ENCODE measurements at regions not wholly inside any gene's neighbourhood (a gene's known extent, or its start where the extent isn't known, plus 50 kb on each side); places are given as distances from the start of the nearest gene placed in this dataset.

DNA sequence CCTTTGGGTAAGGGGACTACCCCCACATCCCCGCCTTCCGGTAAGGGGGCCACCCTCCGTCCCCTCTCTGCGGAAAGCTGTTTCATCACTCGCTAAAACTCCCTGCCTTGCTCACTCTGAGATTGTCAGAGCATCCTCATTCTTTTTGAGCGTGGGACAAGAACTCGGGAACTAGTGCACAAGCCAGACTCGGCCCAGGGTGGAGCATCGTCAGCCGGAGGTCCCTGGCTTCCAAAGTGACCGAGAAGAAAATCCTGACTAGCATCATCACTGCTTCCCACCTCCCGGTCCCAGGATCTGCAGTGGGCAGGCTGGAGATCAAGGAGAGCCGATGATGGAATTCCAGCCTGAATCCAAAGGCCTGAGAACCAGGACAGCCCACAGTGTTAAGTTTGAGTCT is 380.3 kb downstream of the SEC14L1 start:
- DNase-seq (ENCODE audit: low read depth) (no peak), FAIRE-seq (no peak)
- Histone ChIP-seq H3K4me3 (ENCODE audit: low read depth, low read length) (no peak overlapping the region), H3K27me3 (ENCODE audit: control insufficient read depth, insufficient read depth, low read length) (no peaks in the 10 kb centered on the region), H3K36me3 (ENCODE audit: control insufficient read depth, insufficient read depth, low read length) (no peaks in the 10 kb centered on the region)
- TF ChIP-seq, protein P1, sequence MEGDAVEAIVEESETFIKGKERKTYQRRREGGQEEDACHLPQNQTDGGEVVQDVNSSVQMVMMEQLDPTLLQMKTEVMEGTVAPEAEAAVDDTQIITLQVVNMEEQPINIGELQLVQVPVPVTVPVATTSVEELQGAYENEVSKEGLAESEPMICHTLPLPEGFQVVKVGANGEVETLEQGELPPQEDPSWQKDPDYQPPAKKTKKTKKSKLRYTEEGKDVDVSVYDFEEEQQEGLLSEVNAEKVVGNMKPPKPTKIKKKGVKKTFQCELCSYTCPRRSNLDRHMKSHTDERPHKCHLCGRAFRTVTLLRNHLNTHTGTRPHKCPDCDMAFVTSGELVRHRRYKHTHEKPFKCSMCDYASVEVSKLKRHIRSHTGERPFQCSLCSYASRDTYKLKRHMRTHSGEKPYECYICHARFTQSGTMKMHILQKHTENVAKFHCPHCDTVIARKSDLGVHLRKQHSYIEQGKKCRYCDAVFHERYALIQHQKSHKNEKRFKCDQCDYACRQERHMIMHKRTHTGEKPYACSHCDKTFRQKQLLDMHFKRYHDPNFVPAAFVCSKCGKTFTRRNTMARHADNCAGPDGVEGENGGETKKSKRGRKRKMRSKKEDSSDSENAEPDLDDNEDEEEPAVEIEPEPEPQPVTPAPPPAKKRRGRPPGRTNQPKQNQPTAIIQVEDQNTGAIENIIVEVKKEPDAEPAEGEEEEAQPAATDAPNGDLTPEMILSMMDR (IDR thresholded peaks at IDR 0.05; ENCODE audit: insufficient read depth, low read length, severe bottlenecking), result no peak

DNA sequence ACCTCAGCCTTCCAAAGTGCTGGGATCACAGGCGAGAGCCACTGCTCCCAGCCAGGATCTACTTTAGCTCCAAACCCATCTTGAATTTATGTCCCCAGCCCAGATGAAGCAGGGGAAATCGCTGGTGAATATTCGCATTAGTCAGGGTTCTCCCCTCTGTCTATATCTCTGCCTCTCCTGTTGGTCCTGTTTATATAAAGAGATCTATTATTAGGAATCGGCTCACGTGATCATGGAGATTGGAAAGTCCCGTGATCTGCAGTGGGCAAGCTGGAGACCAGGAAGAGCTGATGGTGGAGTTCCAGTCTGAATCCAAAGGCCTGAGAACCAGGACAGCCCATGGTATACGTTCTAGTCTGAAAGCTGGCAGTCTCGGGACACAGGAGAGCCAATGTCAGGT is 382.8 kb downstream of the SEC14L1 start:
- DNase-seq (ENCODE audit: low read depth), result no peak
- TF ChIP-seq, protein P1 (IDR thresholded peaks at IDR 0.05; ENCODE audit: insufficient read depth, low read length, severe bottlenecking), result no peak
- no peak for FAIRE-seq

DNA sequence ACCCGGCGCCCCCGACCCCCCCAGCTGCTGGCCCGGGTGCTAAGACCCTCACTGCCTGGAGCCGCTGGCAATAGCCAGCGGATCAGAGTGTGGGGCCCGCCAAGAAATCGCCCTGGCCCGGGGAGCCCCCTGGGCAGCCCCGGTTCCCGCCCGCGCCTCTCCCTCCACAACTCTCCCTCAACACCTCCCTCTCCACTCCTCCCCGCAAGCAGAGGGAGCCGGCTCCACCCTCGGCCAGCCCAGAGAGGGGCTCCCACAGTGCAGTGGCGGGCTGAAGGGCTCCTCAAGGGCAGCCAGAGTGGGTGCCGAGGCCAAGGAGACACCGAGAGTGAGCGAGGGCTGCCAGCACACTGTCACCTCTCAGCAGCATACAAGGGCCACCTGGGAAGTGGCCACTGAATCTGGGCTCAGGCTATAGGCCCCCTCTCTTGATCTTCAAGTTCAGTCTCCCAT is 385.5 kb downstream of the SEC14L1 start:
- Histone ChIP-seq H3K4me3 (ENCODE audit: low read depth, low read length) (no peak overlapping the region), H3K27me3 (ENCODE audit: control insufficient read depth, insufficient read depth, low read length) (peaks cover 13% of the 10 kb centered on the region), H3K36me3 (ENCODE audit: control insufficient read depth, insufficient read depth, low read length) (no peaks in the 10 kb centered on the region)
- TF ChIP-seq, protein P1 (IDR thresholded peaks at IDR 0.05; ENCODE audit: insufficient read depth, low read length, severe bottlenecking), result no peak
- FAIRE-seq (no peak), DNase-seq (ENCODE audit: low read depth) (no peak)

More for the DNA sequence above, 382.8 kb downstream of the SEC14L1 start:
- Histone ChIP-seq H3K36me3 (ENCODE audit: control insufficient read depth, insufficient read depth, low read length) (no peaks in the 10 kb centered on the region), H3K4me3 (ENCODE audit: low read depth, low read length) (no peak overlapping the region), H3K27me3 (ENCODE audit: control insufficient read depth, insufficient read depth, low read length) (peaks cover 8% of the 10 kb centered on the region)

DNA sequence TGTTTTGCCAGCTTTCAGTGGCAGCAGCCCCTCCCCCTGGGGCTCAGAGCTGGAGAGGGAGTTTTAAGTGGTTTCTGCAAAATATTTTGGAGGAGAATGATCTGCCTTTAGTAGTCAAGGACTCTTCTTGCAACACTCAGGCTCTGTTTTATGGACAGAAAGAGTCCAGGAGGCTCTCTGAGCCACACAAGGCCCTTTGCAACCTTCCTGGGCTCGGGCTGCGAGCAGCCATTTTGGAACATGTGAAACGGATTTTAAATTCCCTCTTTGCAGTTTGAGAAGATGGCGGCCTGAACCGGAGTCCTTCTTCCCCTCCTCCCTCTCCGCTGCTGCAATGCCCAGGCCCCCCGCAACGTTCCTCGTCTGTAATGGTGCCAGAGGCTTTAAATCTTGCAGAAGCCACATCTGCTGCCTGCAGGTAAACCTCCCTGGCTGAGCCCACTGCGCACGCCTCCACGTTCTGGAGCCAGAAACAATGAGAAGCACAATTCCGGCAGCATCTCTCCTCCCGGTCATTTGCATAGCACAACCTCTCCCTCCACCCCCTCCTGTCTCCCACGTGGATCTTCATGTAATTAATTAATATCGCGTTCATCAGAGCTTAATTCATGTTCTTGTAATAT is 386.1 kb downstream of the SEC14L1 start:
- FAIRE-seq (no peak), DNase-seq (ENCODE audit: low read depth) (no peak)
- Histone ChIP-seq H3K27me3 (ENCODE audit: control insufficient read depth, insufficient read depth, low read length) (peaks cover 13% of the 10 kb centered on the region), H3K36me3 (ENCODE audit: control insufficient read depth, insufficient read depth, low read length) (no peaks in the 10 kb centered on the region), H3K4me3 (ENCODE audit: low read depth, low read length) (no peak overlapping the region)
- TF ChIP-seq, protein P1 (IDR thresholded peaks at IDR 0.05; ENCODE audit: insufficient read depth, low read length, severe bottlenecking), result no peak

DNA sequence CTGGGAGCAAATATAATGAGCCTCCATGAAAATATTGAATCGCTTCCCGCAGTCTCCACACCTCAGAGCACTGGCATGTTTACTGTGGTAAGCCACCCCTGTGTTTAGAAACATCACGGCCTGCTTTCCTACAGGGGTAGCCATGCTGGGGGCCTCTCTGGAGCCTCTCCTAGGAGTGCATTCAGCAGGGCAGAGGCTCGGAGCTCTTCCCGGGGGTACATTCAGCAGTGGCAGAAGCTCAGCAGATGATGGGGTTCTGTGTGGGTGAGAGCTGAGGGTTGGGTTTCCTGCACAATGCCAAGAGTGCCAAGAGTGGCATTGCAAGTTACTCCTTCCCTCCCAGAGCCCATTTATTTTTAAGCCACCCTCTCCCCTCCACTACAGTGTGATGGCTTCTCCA is 386.6 kb downstream of the SEC14L1 start:
- Histone ChIP-seq H3K4me3 (ENCODE audit: low read depth, low read length) (no peak overlapping the region), H3K27me3 (ENCODE audit: control insufficient read depth, insufficient read depth, low read length) (peaks cover 13% of the 10 kb centered on the region), H3K36me3 (ENCODE audit: control insufficient read depth, insufficient read depth, low read length) (no peaks in the 10 kb centered on the region)
- TF ChIP-seq, protein P1 (IDR thresholded peaks at IDR 0.05; ENCODE audit: insufficient read depth, low read length, severe bottlenecking), result no peak
- no peak for DNase-seq (ENCODE audit: low read depth)
- FAIRE-seq, result no peak

Data from bronchial epithelial cell (primary cell).